ENCODE measurements at regions not wholly inside any gene's neighbourhood (a gene's known extent, or its start where the extent isn't known, plus 50 kb on each side); places are given as distances from the start of the nearest gene placed in this dataset.

DNA sequence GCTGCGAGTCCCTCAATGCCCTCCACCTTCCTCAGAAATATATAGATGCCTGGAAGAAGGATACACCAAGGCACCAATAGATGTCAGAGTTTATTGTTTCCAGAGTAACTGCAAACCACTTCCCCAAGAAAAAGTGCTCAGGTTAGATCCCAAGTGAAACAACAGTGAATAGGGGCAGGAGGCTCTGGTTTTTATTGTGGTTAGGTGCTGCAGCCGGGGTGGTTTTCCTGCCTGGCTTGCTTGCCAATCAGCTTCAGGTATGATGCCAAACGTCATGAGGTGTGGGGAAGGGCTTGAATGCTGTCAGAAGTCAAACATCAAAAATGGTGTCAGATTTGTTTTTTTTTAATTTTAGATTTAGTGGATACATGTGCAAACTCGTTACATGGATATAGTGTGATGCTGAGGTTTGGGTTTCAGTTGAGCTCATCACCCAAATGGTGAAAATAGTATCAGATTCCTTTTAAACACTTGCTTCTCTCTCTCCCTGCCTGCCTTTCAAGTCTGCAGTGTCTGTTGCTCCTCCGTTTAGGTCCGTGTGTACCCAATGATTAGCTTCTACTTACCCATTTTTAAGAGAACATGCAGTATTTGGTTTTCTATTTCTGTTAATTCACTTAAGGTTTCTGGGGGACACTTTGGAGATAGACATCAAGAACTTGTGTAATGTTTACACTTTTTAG is 1317.0 kb downstream of the MRPL39 start:
- H4K12ac ChIP-seq (ENCODE audit: low read depth, low read length) = no peak overlapping the region
- no peak overlapping the region for H3K18ac ChIP-seq (ENCODE audit: low read length)
- H3K9me3 ChIP-seq (ENCODE audit: insufficient read depth, low read depth, low read length) = no peaks in the 10 kb centered on the region
- no peak for DNase-seq
- no peak overlapping the region for H2AFZ ChIP-seq (ENCODE audit: insufficient read depth, low read length, poor library complexity)
- H3K27ac ChIP-seq (ENCODE audit: low read depth, low read length) = no peak overlapping the region
- no peak overlapping the region for H3K4me2 ChIP-seq (ENCODE audit: low read length)
- no peaks in the 10 kb centered on the region for H3K79me2 ChIP-seq (ENCODE audit: control insufficient read depth, insufficient read depth, low read length, poor library complexity)
- H4K8ac ChIP-seq (ENCODE audit: low read depth, low read length) = no peak overlapping the region
- no peak overlapping the region for H3K9ac ChIP-seq (ENCODE audit: low read length)
- no peak overlapping the region for H3K4me3 ChIP-seq (ENCODE audit: low read depth, low read length)
- no peaks in the 10 kb centered on the region for H3K36me3 ChIP-seq (ENCODE audit: control insufficient read depth in 1 of 2, insufficient read depth in 2 of 2, low read length in 2 of 2)
- no peak overlapping the region for H2BK120ac ChIP-seq (ENCODE audit: insufficient read depth, low read length, poor library complexity)
- no peaks in the 10 kb centered on the region for H3K79me1 ChIP-seq (ENCODE audit: low read length)
- H3K4me1 ChIP-seq (ENCODE audit: control insufficient read depth in 1 of 2, insufficient read depth in 2 of 2, low read length in 2 of 2) = no peaks in the 10 kb centered on the region
- H3K27me3 ChIP-seq (ENCODE audit: insufficient read depth, low read length) = no peaks in the 10 kb centered on the region
- H2BK5ac ChIP-seq (ENCODE audit: low read depth, low read length, poor library complexity) = no peak overlapping the region
- H2BK12ac ChIP-seq (ENCODE audit: low read length) = no peak overlapping the region
- no CpG with 5 or more reads among the region's 6 CpGs for WGBS (ENCODE audit: extremely low coverage, insufficient coverage, insufficient read length)
- H4K91ac ChIP-seq (ENCODE audit: low read depth, low read length) = no peak overlapping the region
- H3K23ac ChIP-seq (ENCODE audit: low read length) = no peak overlapping the region
- H3K14ac ChIP-seq (ENCODE audit: low read length) = no peak overlapping the region
- no peak overlapping the region for H3K4ac ChIP-seq (ENCODE audit: low read depth, low read length)
- no peak overlapping the region for H2AK5ac ChIP-seq (ENCODE audit: low read length)

DNA sequence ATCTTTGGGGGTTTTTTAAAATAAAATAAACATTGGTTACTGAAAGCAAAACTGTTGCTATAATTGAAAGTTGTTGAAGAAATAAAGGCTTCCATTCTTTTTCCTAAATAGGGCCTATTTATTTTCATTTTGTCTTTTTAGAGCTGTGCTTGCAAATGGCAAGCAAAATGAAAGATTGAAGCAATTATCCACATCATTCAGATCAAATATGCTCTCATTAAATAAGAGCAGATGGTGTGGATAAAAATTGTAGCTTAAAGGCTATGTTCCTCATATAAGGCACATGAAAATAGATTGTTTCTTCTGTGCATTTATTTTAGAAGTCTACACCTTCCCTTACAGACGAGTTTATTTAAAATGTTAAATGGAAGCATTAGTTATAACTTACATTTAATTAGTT is 1317.7 kb downstream of the MRPL39 start:
- no peak overlapping the region for H3K4me3 ChIP-seq (ENCODE audit: low read depth, low read length)
- H3K4ac ChIP-seq (ENCODE audit: low read depth, low read length) = no peak overlapping the region
- WGBS (ENCODE audit: extremely low coverage, insufficient coverage, insufficient read length) = no CpG with 5 or more reads among the region's 1 CpG
- no peak overlapping the region for H3K14ac ChIP-seq (ENCODE audit: low read length)
- DNase-seq = no peak
- H3K9me3 ChIP-seq (ENCODE audit: insufficient read depth, low read depth, low read length) = no peaks in the 10 kb centered on the region
- H2AFZ ChIP-seq (ENCODE audit: insufficient read depth, low read length, poor library complexity) = no peak overlapping the region
- H2BK120ac ChIP-seq (ENCODE audit: insufficient read depth, low read length, poor library complexity) = no peak overlapping the region
- no peaks in the 10 kb centered on the region for H3K27me3 ChIP-seq (ENCODE audit: insufficient read depth, low read length)
- H3K36me3 ChIP-seq (ENCODE audit: control insufficient read depth in 1 of 2, insufficient read depth in 2 of 2, low read length in 2 of 2) = no peaks in the 10 kb centered on the region
- no peaks in the 10 kb centered on the region for H3K79me2 ChIP-seq (ENCODE audit: control insufficient read depth, insufficient read depth, low read length, poor library complexity)
- no peak overlapping the region for H3K4me2 ChIP-seq (ENCODE audit: low read length)
- no peak overlapping the region for H2BK12ac ChIP-seq (ENCODE audit: low read length)
- no peaks in the 10 kb centered on the region for H3K79me1 ChIP-seq (ENCODE audit: low read length)
- no peak overlapping the region for H2BK5ac ChIP-seq (ENCODE audit: low read depth, low read length, poor library complexity)
- H4K8ac ChIP-seq (ENCODE audit: low read depth, low read length) = no peak overlapping the region
- no peak overlapping the region for H4K12ac ChIP-seq (ENCODE audit: low read depth, low read length)
- no peak overlapping the region for H3K27ac ChIP-seq (ENCODE audit: low read depth, low read length)
- no peak overlapping the region for H2AK5ac ChIP-seq (ENCODE audit: low read length)
- no peak overlapping the region for H4K91ac ChIP-seq (ENCODE audit: low read depth, low read length)
- H3K4me1 ChIP-seq (ENCODE audit: control insufficient read depth in 1 of 2, insufficient read depth in 2 of 2, low read length in 2 of 2) = no peaks in the 10 kb centered on the region
- no peak overlapping the region for H3K18ac ChIP-seq (ENCODE audit: low read length)
- H3K9ac ChIP-seq (ENCODE audit: low read length) = no peak overlapping the region
- no peak overlapping the region for H3K23ac ChIP-seq (ENCODE audit: low read length)

DNA sequence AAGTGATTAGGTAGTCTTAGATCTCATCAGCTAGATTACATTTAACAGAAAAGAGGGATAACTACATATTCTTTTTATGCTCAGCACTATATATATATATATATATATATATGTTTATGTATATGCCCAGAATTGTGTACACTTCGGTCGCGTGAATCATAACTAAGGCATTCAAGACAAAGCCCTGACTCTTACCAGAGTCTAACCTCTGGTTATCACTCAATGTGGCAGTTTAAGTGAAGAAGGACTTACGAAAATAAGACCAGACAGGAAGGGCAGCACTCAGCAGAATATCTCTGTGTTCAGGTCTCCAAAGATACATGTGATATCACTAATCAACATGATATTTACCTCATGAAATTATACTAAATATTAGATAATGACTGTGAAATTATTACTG is 1326.7 kb downstream of the MRPL39 start:
- Histone ChIP-seq H2BK12ac (ENCODE audit: low read length) (no peak overlapping the region), H3K18ac (ENCODE audit: low read length) (no peak overlapping the region), H3K27me3 (ENCODE audit: insufficient read depth, low read length) (no peaks in the 10 kb centered on the region), H3K79me1 (ENCODE audit: low read length) (no peaks in the 10 kb centered on the region), H3K14ac (ENCODE audit: low read length) (no peak overlapping the region), H3K4ac (ENCODE audit: low read depth, low read length) (no peak overlapping the region), H2BK120ac (ENCODE audit: insufficient read depth, low read length, poor library complexity) (no peak overlapping the region), H4K12ac (ENCODE audit: low read depth, low read length) (no peak overlapping the region), H3K4me1 (ENCODE audit: control insufficient read depth in 1 of 2, insufficient read depth in 2 of 2, low read length in 2 of 2) (no peaks in the 10 kb centered on the region), H2BK5ac (ENCODE audit: low read depth, low read length, poor library complexity) (no peak overlapping the region), H3K36me3 (ENCODE audit: control insufficient read depth in 1 of 2, insufficient read depth in 2 of 2, low read length in 2 of 2) (no peaks in the 10 kb centered on the region), H3K23ac (ENCODE audit: low read length) (no peak overlapping the region), H3K9ac (ENCODE audit: low read length) (no peak overlapping the region), H4K91ac (ENCODE audit: low read depth, low read length) (no peak overlapping the region), H4K8ac (ENCODE audit: low read depth, low read length) (no peak overlapping the region), H2AFZ (ENCODE audit: insufficient read depth, low read length, poor library complexity) (no peak overlapping the region), H3K27ac (ENCODE audit: low read depth, low read length) (no peak overlapping the region), H2AK5ac (ENCODE audit: low read length) (no peak overlapping the region), H3K79me2 (ENCODE audit: control insufficient read depth, insufficient read depth, low read length, poor library complexity) (no peaks in the 10 kb centered on the region), H3K4me2 (ENCODE audit: low read length) (no peak overlapping the region), H3K9me3 (ENCODE audit: insufficient read depth, low read depth, low read length) (no peaks in the 10 kb centered on the region), H3K4me3 (ENCODE audit: low read depth, low read length) (no peak overlapping the region)
- no CpG with 5 or more reads among the region's 4 CpGs for WGBS (ENCODE audit: extremely low coverage, insufficient coverage, insufficient read length)
- DNase-seq = no peak

DNA sequence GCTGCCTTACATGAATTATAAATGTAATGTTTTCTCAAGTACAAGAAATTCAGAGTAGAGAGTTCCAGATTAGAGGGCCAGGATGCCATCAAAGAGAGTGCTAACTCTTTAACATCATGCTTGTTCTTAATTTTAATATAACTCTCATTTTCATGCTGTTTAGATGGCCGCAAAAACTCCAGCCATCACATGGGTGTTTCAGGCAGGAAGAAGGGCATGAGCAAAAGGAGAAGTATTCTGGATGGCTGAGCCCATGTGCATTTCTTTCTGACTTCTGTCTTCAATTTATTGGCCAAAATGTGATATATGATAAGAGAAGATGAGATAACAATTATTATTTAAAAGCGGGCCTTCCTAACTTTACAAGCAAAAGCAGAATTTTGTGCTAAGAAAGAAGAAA is 1328.6 kb downstream of the MRPL39 start:
- H3K4me2 ChIP-seq (ENCODE audit: low read length) = no peak overlapping the region
- H2BK12ac ChIP-seq (ENCODE audit: low read length) = no peak overlapping the region
- H3K4me1 ChIP-seq (ENCODE audit: control insufficient read depth in 1 of 2, insufficient read depth in 2 of 2, low read length in 2 of 2) = no peaks in the 10 kb centered on the region
- no peak overlapping the region for H2BK120ac ChIP-seq (ENCODE audit: insufficient read depth, low read length, poor library complexity)
- H3K79me2 ChIP-seq (ENCODE audit: control insufficient read depth, insufficient read depth, low read length, poor library complexity) = no peaks in the 10 kb centered on the region
- no peak overlapping the region for H4K12ac ChIP-seq (ENCODE audit: low read depth, low read length)
- no peak overlapping the region for H2AK5ac ChIP-seq (ENCODE audit: low read length)
- WGBS (ENCODE audit: extremely low coverage, insufficient coverage, insufficient read length) = no CpG with 5 or more reads among the region's 2 CpGs
- DNase-seq = no peak
- no peaks in the 10 kb centered on the region for H3K36me3 ChIP-seq (ENCODE audit: control insufficient read depth in 1 of 2, insufficient read depth in 2 of 2, low read length in 2 of 2)
- no peak overlapping the region for H2BK5ac ChIP-seq (ENCODE audit: low read depth, low read length, poor library complexity)
- no peaks in the 10 kb centered on the region for H3K27me3 ChIP-seq (ENCODE audit: insufficient read depth, low read length)
- no peak overlapping the region for H3K27ac ChIP-seq (ENCODE audit: low read depth, low read length)
- no peak overlapping the region for H3K14ac ChIP-seq (ENCODE audit: low read length)
- no peak overlapping the region for H4K8ac ChIP-seq (ENCODE audit: low read depth, low read length)
- no peak overlapping the region for H3K18ac ChIP-seq (ENCODE audit: low read length)
- no peaks in the 10 kb centered on the region for H3K79me1 ChIP-seq (ENCODE audit: low read length)
- H3K9ac ChIP-seq (ENCODE audit: low read length) = no peak overlapping the region
- no peak overlapping the region for H4K91ac ChIP-seq (ENCODE audit: low read depth, low read length)
- no peak overlapping the region for H3K23ac ChIP-seq (ENCODE audit: low read length)
- H3K9me3 ChIP-seq (ENCODE audit: insufficient read depth, low read depth, low read length) = no peaks in the 10 kb centered on the region
- no peak overlapping the region for H3K4me3 ChIP-seq (ENCODE audit: low read depth, low read length)
- H3K4ac ChIP-seq (ENCODE audit: low read depth, low read length) = no peak overlapping the region
- no peak overlapping the region for H2AFZ ChIP-seq (ENCODE audit: insufficient read depth, low read length, poor library complexity)
